ENCODE measurements at regions not wholly inside any gene's neighbourhood (a gene's known extent, or its start where the extent isn't known, plus 50 kb on each side); places are given as distances from the start of the nearest gene placed in this dataset.

GRCh38 chr2:56102098-56102497 is 81.7 kb upstream of the CCDC85A start:
- TF ChIP-seq CTCF (conservative IDR thresholded peaks at IDR 0.05; ENCODE audit: low read depth, low read length) (no peak), POLR2A (IDR thresholded peaks at IDR 0.05; ENCODE audit: low read depth, low read length) (no peak), RAD21 (IDR thresholded peaks at IDR 0.05; ENCODE audit: low read length) (no peak), BHLHE40 (IDR thresholded peaks at IDR 0.05; ENCODE audit: low read depth, low read length) (no peak), SMC3 (IDR thresholded peaks at IDR 0.05; ENCODE audit: low read depth, low read length) (no peak), RCOR1 (IDR thresholded peaks at IDR 0.05; ENCODE audit: insufficient replicate concordance, low read length) (no peak), CEBPB (IDR thresholded peaks at IDR 0.05; ENCODE audit: low read depth, low read length) (no peak), MXI1 (IDR thresholded peaks at IDR 0.05; ENCODE audit: borderline replicate concordance, low read depth, low read length) (no peak), MAZ (IDR thresholded peaks at IDR 0.05; ENCODE audit: borderline replicate concordance, low read depth, low read length) (no peak)
- TF ChIP-seq, protein P1, sequence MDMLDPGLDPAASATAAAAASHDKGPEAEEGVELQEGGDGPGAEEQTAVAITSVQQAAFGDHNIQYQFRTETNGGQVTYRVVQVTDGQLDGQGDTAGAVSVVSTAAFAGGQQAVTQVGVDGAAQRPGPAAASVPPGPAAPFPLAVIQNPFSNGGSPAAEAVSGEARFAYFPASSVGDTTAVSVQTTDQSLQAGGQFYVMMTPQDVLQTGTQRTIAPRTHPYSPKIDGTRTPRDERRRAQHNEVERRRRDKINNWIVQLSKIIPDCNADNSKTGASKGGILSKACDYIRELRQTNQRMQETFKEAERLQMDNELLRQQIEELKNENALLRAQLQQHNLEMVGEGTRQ (IDR thresholded peaks at IDR 0.05; ENCODE audit: low read depth, low read length) = no peak

Data from IMR-90 (cell line).